ENCODE measurements at regions not wholly inside any gene's neighbourhood (a gene's known extent, or its start where the extent isn't known, plus 50 kb on each side); places are given as distances from the start of the nearest gene placed in this dataset.

DNA sequence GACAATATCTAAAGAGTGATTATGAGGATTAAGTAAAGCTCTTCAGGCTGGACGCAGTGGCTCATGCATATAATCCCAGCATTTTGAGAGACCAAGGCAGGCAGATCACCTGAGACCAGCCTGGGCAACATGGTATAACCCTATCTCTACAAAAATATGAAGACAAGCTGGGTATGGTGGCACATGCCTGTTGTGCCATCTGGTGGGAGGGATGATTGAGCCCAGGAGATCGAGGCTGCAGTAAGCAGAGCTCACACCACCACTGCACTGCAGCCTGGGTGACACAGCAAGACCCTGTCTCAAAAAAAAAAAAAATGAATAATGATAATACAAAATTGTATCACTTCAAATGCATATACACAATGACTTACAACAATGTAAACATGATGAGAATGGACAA, 195.6 kb upstream of the AUTS2 start:
- no peak for TF ChIP-seq POLR2A (IDR thresholded peaks at IDR 0.05)
- TF ChIP-seq, protein P1, sequence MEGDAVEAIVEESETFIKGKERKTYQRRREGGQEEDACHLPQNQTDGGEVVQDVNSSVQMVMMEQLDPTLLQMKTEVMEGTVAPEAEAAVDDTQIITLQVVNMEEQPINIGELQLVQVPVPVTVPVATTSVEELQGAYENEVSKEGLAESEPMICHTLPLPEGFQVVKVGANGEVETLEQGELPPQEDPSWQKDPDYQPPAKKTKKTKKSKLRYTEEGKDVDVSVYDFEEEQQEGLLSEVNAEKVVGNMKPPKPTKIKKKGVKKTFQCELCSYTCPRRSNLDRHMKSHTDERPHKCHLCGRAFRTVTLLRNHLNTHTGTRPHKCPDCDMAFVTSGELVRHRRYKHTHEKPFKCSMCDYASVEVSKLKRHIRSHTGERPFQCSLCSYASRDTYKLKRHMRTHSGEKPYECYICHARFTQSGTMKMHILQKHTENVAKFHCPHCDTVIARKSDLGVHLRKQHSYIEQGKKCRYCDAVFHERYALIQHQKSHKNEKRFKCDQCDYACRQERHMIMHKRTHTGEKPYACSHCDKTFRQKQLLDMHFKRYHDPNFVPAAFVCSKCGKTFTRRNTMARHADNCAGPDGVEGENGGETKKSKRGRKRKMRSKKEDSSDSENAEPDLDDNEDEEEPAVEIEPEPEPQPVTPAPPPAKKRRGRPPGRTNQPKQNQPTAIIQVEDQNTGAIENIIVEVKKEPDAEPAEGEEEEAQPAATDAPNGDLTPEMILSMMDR (IDR thresholded peaks at IDR 0.05): no peak
